Panc1 (cell line): ENCODE measurements at regions not wholly inside any gene's neighbourhood (a gene's known extent, or its start where the extent isn't known, plus 50 kb on each side); places are given as distances from the start of the nearest gene placed in this dataset.

Experiments
- ATAC-seq: fragments of 200-7000 bp; cut with Tn5 transposase; 2 replicates; pipeline ENCODE4 v1.9.1; 2020; ENCODE audit warnings: mild to moderate bottlenecking, moderate library complexity
- BruUV-seq: library from RNA; stranded (reverse); fragments of 400-500 nt; replicated peaks from 2 replicates; lab custom pipeline; 2021; lab: Mats Ljungman, UMichigan
- CTCF ChIA-PET: fragments of 300-600 bp; sonication (Branson Sonifier 250); formaldehyde crosslinking; loops from one replicate; lab custom pipeline; 2022; ENCODE audit warnings: antibody characterized with exemption; lab: Charles Lee
- POLR2A ChIA-PET: fragments of 300-600 bp; sonication (Branson Sonifier 250); formaldehyde crosslinking; loops from one replicate; lab custom pipeline; 2022; ENCODE audit warnings: antibody characterized with exemption; lab: Charles Lee
- DNase-seq: peaks from one replicate; pipeline ENCODE4 v3.0.0-alpha.2; 2010; ENCODE audit warnings: low read depth, low spot score
- H3K27ac ChIP-seq: 2 replicates; pipeline ENCODE4 v1.5.1; 2011; ENCODE audit warnings: mild to moderate bottlenecking, low read length, inconsistent platforms
- H3K27me3 ChIP-seq: fragments of 200-500 bp; sonication (Bioruptor generic); 2 replicates; pipeline ENCODE4 v1.6.0; 2014; ENCODE audit warnings: low read length, inconsistent platforms; ENCODE audit not compliant: control insufficient read depth, insufficient read depth
- H3K36me3 ChIP-seq: fragments of 200-500 bp; sonication (Bioruptor generic); 2 replicates; pipeline ENCODE4 v1.5.1; 2014; ENCODE audit warnings: inconsistent platforms, mild to moderate bottlenecking, low read length, moderate library complexity; ENCODE audit not compliant: control insufficient read depth, insufficient read depth
- H3K4me1 ChIP-seq: 2 replicates; pipeline ENCODE4 v1.5.1; 2011; ENCODE audit warnings: inconsistent platforms, mild to moderate bottlenecking, low read length, moderate library complexity; ENCODE audit not compliant: control insufficient read depth, insufficient read depth
- H3K4me3 ChIP-seq, 2 experiments: 2 replicates each; pipeline ENCODE4 v1.5.1; 2011 to 2012; ENCODE audit warnings: low read depth in 2 of 2, low read length in 2 of 2, mild to moderate bottlenecking in 2 of 2, inconsistent platforms in 1 of 2, moderate library complexity in 1 of 2
- H3K9me3 ChIP-seq: fragments of 200-500 bp; sonication (Bioruptor generic); 2 replicates; pipeline ENCODE4 v1.5.1; 2014; ENCODE audit warnings: low read depth, mild to moderate bottlenecking, inconsistent platforms, low read length, moderate library complexity; ENCODE audit not compliant: control insufficient read depth, insufficient read depth
- CTCF ChIP-seq: fragments of 450-650 bp; IDR thresholded peaks from 2 replicates; pipeline ENCODE4 v1.5.1; 2017; ENCODE audit warnings: mild to moderate bottlenecking
- POLR2AphosphoS5 ChIP-seq: IDR thresholded peaks from 2 replicates; pipeline ENCODE4 v1.6.1; 2012; ENCODE audit warnings: mild to moderate bottlenecking, low read depth, low read length, moderate library complexity
- REST ChIP-seq, 2 experiments: IDR thresholded peaks; 2 replicates each; pipeline ENCODE4 v1.6.1; 2011 to 2012; ENCODE audit warnings: low read depth in 2 of 2, control low read depth in 1 of 2, low read length in 1 of 2, mild to moderate bottlenecking in 1 of 2, moderate library complexity in 1 of 2; ENCODE audit not compliant: insufficient read depth in 1 of 2
- SIN3A ChIP-seq: IDR thresholded peaks from 2 replicates; pipeline ENCODE4 v1.6.1; 2012; ENCODE audit warnings: low read depth, mild to moderate bottlenecking, low read length, moderate library complexity, borderline replicate concordance; ENCODE audit not compliant: insufficient read depth
- TCF7L2 ChIP-seq: IDR thresholded peaks from 2 replicates; pipeline ENCODE4 v1.6.1; 2011; ENCODE audit warnings: mild to moderate bottlenecking, low read depth, low read length, inconsistent platforms
- in situ Hi-C: cut with HindIII; loops from 2 replicates; pipeline ENCODE4 v1.10.0; 2016; ENCODE audit warnings: low sequenced_read_pairs, low pct_unique_long_range_greater_than_20kb
- intact Hi-C: fragments of 100-400 bp; cut with micrococcal nuclease; formaldehyde crosslinking; loops from one replicate; pipeline ENCODE4 v1.10.0; 2022; ENCODE audit not compliant: unreplicated experiment

GRCh38 chr10:33455029-33455428 is 120.6 kb upstream of the NRP1 start:
- intact Hi-C loops (no loop called here), in situ Hi-C loops (no loop called here)
- Histone ChIP-seq H3K36me3 (no peaks in the 10 kb centered on the region), H3K4me3 (no peak overlapping the region), H3K27ac (no peak overlapping the region), H3K4me1 (no peaks in the 10 kb centered on the region), H3K27me3 (no peaks in the 10 kb centered on the region), H3K9me3 (peaks cover 5% of the 10 kb centered on the region; the same call in 1 of the 2 replicates)
- no peak for ATAC-seq
- BruUV-seq, result no TSS peak
- ChIA-PET CTCF (no interaction called here), POLR2A (interaction anchor here (0.7 kb wide), 1 partner anchor 79 kb away, joined by 4 read pairs; no protein-coding TSS in a partner anchor)
- TF ChIP-seq CTCF (no peak), TCF7L2 (no peak), REST (IDR thresholded peaks at IDR 0.05; ENCODE audit: insufficient read depth in 1 of 2, low read depth in 2 of 2, low read length in 1 of 2) (no peak)
- DNase-seq, result no peak

- intact Hi-C loops (no loop called here), in situ Hi-C loops (no loop called here)
- DNase-seq (no peak), ATAC-seq (no peak)
- H3K9me3 ChIP-seq, result peaks cover 5% of the 10 kb centered on the region; the same call in 1 of the 2 replicates
- no peak overlapping the region for H3K4me3 ChIP-seq
- no peaks in the 10 kb centered on the region for H3K4me1 ChIP-seq
- no peaks in the 10 kb centered on the region for H3K36me3 ChIP-seq
- TF ChIP-seq REST (IDR thresholded peaks at IDR 0.05; ENCODE audit: insufficient read depth in 1 of 2, low read depth in 2 of 2, low read length in 1 of 2), result no peak
- TF ChIP-seq POLR2AphosphoS5, result no peak
- no peak for TF ChIP-seq SIN3A
- no peak for TF ChIP-seq CTCF
- no peak for TF ChIP-seq TCF7L2
- H3K27me3 ChIP-seq, result no peaks in the 10 kb centered on the region
- POLR2A ChIA-PET, result no interaction called here
- no peak overlapping the region for H3K27ac ChIP-seq
- BruUV-seq, result no TSS peak
- CTCF ChIA-PET, result no interaction called here
Measured at GRCh38 chr10:33454554-33454953, 120.1 kb upstream of the NRP1 start.
